ENCODE measurements at regions not wholly inside any gene's neighbourhood (a gene's known extent, or its start where the extent isn't known, plus 50 kb on each side); places are given as distances from the start of the nearest gene placed in this dataset.

DNA sequence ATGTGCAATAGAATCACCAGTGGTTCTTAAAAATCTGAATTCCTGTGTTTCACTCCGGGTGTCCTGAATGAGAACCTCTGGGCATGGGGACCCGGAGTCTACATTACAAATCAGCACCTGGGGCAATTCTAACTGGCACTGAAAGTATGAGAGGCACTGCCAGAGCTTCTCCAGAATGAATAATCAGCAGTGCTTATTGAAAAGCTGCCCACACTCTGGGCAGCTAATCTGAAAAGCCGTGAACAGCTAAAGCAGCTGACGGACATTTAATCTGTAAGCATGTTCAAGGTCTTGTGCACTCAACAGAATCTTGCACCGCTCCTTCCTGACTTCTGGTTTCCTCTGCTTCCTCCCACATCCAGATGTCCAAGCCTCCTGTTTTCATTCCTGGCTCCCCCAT, 113.3 kb upstream of the KIF5B start:
- no peak for DNase-seq

- no peak for DNase-seq
Measured at GRCh38 chr10:32167450-32167849, 111.2 kb upstream of the KIF5B start.

GRCh38 chr10:32166365-32166764, 110.1 kb upstream of the KIF5B start:
- no peak for DNase-seq

GRCh38 chr10:32163762-32164148, 107.5 kb upstream of the KIF5B start:
- no peak for DNase-seq

GRCh38 chr10:32163071-32163761, 107.0 kb upstream of the KIF5B start:
- no peak for DNase-seq

DNA sequence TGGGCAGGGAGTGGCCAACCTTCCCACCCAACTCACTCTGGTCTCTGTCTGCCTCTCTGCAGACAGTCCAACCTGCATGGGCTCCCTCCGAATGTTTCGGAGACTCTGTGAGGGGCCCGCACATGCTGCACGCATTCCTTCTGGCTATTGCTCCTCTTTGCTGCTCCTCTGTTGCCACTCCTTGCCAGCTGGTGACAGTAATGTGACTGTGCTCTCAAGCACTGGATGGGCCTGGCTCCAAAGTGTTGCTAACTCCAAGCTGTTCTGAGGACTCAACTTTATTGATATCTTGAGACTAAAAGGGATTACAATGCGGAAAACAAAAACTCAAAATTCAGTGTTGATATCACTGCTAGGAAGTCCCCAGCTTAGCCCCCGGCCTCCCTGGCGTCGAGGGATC, 105.4 kb upstream of the KIF5B start:
- DNase-seq, result no peak

DNA sequence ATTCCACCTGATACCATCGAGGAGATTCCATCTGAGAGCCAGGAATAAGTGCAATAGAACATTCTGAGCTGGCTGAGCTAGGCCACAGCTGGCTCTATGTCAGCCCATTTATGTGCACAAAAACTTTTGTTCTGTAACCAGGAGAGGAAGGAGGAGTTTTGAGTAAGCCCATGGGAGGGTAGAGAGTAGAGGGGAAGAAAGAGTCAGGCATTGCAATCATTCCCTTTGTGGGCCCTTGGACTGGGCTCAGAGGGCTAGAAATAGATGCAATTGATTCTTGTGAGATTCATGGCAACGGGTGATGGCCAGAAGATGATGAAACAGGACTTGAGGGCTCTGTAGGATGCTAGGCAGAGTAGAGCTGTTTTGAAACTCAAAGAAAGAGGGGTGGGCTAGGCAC, 104.6 kb upstream of the KIF5B start:
- no peak for DNase-seq

DNA sequence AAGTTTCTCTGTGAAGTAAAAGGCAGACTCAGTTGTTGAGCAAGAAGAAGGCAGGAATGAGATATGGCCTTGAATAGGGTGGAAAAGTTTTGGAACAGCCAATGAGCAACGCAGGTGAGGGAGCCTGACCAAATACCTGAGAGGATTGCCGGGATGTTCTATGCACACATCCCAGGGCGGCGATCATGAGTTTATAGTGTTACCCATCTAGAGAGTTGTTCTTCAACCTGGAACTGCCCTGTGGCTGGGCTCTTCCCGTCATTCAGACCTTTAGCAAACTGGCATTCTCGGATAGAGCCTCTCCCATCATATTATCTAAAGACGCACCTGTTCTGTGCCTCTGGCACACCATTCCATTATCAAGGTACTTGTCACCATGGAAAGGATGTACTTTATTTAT, 103.0 kb upstream of the KIF5B start:
- no peak for DNase-seq

- no peak for DNase-seq
Measured at GRCh38 chr10:32156031-32156495, 99.8 kb upstream of the KIF5B start.

GRCh38 chr10:32155075-32155516, 98.9 kb upstream of the KIF5B start:
- DNase-seq, result no peak

GRCh38 chr10:32153931-32154330, 97.7 kb upstream of the KIF5B start:
- no peak for DNase-seq

GRCh38 chr10:32153252-32153651, 97.0 kb upstream of the KIF5B start:
- no peak for DNase-seq

DNA sequence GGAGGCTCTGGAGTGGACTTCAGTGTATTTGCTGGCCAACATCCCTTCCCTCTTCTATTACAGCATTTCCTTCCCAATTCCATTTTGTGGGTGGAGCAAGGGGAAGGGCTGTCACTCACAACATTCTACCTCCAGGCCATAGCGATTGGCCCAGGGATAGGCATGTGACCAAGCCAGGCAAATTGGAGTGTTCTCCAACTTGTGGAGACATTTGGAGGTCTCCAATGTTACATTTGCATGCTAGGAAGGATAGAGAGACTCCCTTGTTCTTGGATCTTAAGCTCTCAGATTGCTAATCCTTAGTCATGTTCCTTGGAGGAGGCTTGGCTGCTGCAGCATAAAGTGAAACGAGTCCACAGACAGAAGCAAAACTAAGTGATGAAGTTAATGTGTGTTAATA, 95.6 kb upstream of the KIF5B start:
- DNase-seq, result no peak

- no peak for DNase-seq
Measured at GRCh38 chr10:32150532-32151101, 94.4 kb upstream of the KIF5B start.

DNA sequence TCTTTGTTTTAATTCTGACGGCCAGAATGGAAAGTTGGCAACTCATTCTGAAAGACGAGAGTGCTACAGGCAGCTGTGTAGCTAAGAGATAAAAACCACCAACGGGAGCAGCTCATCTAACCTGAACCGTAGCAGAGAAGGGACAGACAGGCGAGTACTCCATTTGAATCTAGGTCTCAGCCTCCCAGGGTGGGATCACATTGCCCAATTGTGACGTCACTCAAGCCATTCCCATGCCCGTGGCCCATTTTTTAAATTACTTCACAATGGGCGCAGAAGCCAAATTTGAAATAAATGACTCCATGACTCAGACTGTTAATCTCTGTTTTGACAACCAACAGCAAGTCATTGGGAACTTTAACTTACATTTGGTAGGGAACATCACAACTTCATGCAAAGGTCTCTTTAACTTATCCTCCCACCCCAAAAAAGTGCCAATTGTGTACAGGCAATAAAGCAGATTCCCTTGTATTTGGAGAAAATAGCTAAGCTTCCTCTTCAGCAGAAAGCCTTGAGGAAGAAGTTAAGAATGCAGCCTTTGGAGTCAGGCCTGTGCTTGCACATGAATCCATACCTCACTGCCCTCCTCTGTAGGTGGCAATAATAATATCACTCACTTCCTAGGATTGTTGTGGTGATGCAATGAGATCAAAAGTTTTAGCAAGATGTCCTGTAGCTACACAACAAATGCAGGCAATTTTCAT, 93.2 kb upstream of the KIF5B start:
- no peak for DNase-seq

GRCh38 chr10:32148864-32149251, 92.6 kb upstream of the KIF5B start:
- DNase-seq, result no peak

GRCh38 chr10:32147730-32148129, 91.5 kb upstream of the KIF5B start:
- DNase-seq, result no peak

DNA sequence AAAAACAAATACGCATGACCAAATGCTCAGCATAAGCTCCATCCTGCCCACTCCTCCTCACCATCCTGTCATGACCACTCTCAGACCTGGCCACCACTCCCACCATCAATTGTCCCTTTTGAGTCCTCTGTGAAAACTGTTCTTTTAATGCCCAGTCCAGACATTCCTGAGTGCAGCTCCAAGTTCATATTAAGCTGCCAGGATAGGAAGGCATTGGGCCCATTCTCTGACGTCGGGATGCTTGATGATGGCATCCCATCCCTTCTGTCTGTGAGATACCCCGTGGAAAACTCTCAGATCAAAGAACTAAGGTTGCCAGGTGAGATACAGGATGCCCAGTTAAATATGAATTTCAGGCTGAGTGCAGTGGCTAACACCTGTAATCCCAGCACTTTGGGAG, 89.9 kb upstream of the KIF5B start:
- DNase-seq, result no peak

- DNase-seq, result no peak
Measured at GRCh38 chr10:32144817-32145688, 88.8 kb upstream of the KIF5B start.

- DNase-seq, result no peak
Measured at GRCh38 chr10:32143302-32143847, 87.2 kb upstream of the KIF5B start.

- no peak for DNase-seq
Measured at GRCh38 chr10:32142646-32143045, 86.4 kb upstream of the KIF5B start.

DNA sequence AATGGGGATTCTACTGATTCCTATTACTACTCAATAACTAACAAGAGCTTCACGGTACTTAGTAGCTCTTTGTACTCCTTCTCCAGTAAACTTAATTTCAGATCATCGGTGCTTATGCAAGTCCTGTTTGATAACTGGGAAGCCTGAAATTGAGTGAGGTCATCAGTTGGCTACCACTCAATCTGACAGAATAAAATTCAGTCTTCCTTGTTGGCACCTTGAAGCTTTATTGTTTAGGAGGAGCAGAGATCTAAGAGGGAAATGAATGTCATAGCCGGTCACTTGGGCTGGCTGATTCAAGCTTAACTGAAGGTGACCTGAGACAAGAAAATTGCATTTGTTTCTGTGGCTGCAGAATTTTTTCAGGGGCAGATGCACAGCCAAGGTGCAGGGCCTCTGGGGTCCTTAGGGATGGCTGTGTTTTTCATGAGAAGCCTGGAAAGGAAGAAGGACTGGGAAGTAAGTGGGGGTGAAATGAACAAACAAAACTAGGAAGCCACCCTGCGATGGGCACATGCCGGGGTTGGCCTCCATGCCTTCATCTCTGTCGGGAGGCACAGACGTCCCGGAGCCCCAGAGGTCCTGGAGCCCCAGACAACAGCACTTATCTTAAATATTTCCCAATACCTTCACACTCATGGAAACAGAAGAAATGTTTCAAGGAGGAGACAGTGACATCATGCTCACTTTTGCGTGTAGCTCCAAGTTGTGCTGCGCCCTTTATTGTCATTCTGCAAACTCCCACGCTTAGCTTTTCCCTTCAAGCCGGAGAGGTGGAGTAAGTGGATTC, 85.0 kb upstream of the KIF5B start:
- no peak for DNase-seq

Data from NCI-H524 treated with DMSO at 0.1 percent for 48 hours (cell line).